ENCODE measurements at regions not wholly inside any gene's neighbourhood (a gene's known extent, or its start where the extent isn't known, plus 50 kb on each side); places are given as distances from the start of the nearest gene placed in this dataset.

DNA sequence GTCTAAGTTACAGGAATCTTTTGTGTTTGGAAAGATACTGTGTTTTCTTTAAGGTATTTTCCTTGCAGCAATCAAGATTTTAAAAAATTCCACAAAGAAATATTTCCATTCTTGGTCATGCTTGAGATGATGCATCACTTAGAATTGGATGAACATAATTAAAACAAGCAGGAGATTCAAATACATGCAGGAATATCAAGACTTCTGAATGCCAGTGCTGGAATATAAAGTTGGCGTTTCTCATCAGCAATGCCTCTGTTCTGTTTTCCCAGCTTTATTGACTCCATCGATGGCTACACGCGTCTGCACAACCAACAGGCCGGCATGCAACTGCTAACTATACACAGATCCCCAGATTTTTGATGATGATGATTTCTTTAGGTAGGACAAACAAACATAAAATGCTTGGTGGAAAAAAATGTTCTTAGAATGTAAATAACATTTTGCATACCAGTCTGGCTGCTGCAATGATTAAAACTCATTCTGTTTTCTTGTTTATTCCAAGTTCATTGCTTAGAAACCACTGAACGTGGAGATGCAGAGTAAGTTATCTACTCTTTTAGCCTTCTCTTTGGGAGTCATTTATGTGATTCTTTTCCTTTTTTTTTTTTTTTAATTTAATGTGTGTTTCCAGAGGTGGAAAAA, 91.3 kb upstream of the FAM171A1 start:
- no peak overlapping the region for H3K4me3 Mint-ChIP-seq (ENCODE audit: low read depth)
- no peaks in the 10 kb centered on the region for H3K4me1 Mint-ChIP-seq (ENCODE audit: low read depth)
- H3K9me3 Mint-ChIP-seq (ENCODE audit: low read depth), result peaks cover 3% of the 10 kb centered on the region
- TF ChIP-seq, protein P1, sequence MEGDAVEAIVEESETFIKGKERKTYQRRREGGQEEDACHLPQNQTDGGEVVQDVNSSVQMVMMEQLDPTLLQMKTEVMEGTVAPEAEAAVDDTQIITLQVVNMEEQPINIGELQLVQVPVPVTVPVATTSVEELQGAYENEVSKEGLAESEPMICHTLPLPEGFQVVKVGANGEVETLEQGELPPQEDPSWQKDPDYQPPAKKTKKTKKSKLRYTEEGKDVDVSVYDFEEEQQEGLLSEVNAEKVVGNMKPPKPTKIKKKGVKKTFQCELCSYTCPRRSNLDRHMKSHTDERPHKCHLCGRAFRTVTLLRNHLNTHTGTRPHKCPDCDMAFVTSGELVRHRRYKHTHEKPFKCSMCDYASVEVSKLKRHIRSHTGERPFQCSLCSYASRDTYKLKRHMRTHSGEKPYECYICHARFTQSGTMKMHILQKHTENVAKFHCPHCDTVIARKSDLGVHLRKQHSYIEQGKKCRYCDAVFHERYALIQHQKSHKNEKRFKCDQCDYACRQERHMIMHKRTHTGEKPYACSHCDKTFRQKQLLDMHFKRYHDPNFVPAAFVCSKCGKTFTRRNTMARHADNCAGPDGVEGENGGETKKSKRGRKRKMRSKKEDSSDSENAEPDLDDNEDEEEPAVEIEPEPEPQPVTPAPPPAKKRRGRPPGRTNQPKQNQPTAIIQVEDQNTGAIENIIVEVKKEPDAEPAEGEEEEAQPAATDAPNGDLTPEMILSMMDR (IDR thresholded peaks at IDR 0.05; ENCODE audit: unreplicated experiment), result no peak
- H3K27me3 Mint-ChIP-seq, result peaks cover 4% of the 10 kb centered on the region
- DNase-seq (ENCODE audit: low spot score, unreplicated experiment), result no peak
- no peaks in the 10 kb centered on the region for H3K36me3 Mint-ChIP-seq (ENCODE audit: insufficient read depth)
- H3K27ac Mint-ChIP-seq, result no peak overlapping the region

DNA sequence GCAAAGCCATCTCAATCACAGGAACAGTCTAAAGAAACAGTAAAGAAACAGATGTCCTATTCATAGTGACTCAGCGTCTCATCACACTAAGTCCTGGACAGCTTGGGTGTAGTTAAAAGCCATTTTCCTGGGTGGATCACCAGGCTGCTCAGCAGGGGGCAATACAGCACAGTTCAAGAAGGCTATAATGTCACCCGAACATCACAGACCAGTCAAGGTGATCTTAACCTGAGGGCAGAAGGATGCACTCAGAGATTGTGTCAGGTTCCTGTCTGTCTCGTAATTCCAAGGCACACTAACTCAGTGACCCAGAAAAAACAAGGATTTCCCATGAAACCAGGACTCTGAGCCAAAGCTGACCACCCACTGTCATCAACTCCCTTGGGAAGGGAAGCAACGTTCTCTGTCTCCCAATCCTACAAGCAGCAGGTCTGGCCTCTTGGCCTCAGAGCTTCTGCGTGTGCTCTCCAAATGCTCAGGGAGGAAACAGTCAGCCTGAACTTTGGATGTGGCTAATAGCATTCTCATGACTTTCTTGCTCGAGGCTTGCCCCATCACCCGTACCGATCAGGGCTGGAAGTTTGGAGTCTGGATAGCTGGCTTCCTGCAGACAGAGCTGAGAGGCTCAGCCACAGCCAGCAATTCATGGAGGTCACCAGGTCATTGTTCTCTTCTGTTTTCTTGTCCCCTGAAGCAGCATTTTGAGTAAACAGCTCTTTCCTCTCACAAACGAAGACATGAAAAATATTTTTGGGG, 90.4 kb upstream of the FAM171A1 start:
- TF ChIP-seq, protein P1 (IDR thresholded peaks at IDR 0.05; ENCODE audit: unreplicated experiment), result peak; percentile 53
- no peaks in the 10 kb centered on the region for H3K36me3 Mint-ChIP-seq (ENCODE audit: insufficient read depth)
- no peaks in the 10 kb centered on the region for H3K4me1 Mint-ChIP-seq (ENCODE audit: low read depth)
- no peaks in the 10 kb centered on the region for H3K27me3 Mint-ChIP-seq
- H3K9me3 Mint-ChIP-seq (ENCODE audit: low read depth), result peaks cover 6% of the 10 kb centered on the region
- no peak for DNase-seq (ENCODE audit: low spot score, unreplicated experiment)
- no peak overlapping the region for H3K4me3 Mint-ChIP-seq (ENCODE audit: low read depth)
- no peak overlapping the region for H3K27ac Mint-ChIP-seq

DNA sequence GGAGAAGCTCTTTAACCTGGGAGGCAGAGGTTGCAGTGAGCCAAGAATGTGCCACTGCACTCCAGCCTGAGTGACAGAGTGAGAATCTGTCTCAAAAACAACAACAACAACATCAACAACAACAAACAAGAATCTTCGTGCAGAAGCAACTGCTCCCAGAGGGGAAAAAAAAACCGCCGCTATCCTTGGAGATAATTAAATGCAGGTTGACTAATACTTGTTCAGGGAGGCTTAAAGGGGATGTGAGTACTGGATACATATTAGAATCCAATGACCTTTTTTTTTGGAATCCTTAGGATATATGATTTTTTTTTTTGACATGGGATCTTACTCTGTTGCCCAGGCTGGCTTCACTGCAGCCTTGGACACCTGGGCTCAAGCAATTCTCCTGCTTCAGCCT, 89.6 kb upstream of the FAM171A1 start:
- Mint-ChIP-seq H3K9me3 (ENCODE audit: low read depth) (peaks cover 3% of the 10 kb centered on the region), H3K27ac (no peak overlapping the region), H3K36me3 (ENCODE audit: insufficient read depth) (no peaks in the 10 kb centered on the region), H3K27me3 (no peaks in the 10 kb centered on the region), H3K4me3 (ENCODE audit: low read depth) (no peak overlapping the region), H3K4me1 (ENCODE audit: low read depth) (no peaks in the 10 kb centered on the region)
- DNase-seq (ENCODE audit: low spot score, unreplicated experiment), result no peak
- TF ChIP-seq, protein P1 (IDR thresholded peaks at IDR 0.05; ENCODE audit: unreplicated experiment), result no peak

DNA sequence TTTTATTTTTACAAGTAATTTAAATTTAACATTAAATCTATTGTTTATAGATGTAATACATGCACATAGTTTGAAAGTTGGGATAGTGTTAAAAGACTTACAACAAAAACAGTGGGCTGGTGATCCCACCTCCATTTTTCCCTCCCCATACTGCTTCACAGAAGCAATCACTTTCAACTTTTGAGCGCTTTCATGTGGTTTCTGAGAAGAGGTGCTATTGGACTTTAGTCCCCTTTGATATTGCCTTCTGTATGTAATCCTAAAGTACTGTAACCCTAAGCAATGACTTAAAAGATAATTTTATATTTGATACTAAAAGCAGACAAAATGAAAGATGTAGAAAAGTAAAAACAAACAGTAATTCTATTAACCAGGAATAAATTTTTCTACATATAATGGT, 88.1 kb upstream of the FAM171A1 start:
- no peaks in the 10 kb centered on the region for H3K36me3 Mint-ChIP-seq (ENCODE audit: insufficient read depth)
- TF ChIP-seq, protein P1 (IDR thresholded peaks at IDR 0.05; ENCODE audit: unreplicated experiment), result no peak
- H3K4me1 Mint-ChIP-seq (ENCODE audit: low read depth), result no peaks in the 10 kb centered on the region
- H3K27me3 Mint-ChIP-seq, result no peaks in the 10 kb centered on the region
- H3K27ac Mint-ChIP-seq, result no peak overlapping the region
- DNase-seq (ENCODE audit: low spot score, unreplicated experiment), result no peak
- H3K9me3 Mint-ChIP-seq (ENCODE audit: low read depth), result peaks cover 3% of the 10 kb centered on the region
- no peak overlapping the region for H3K4me3 Mint-ChIP-seq (ENCODE audit: low read depth)

DNA sequence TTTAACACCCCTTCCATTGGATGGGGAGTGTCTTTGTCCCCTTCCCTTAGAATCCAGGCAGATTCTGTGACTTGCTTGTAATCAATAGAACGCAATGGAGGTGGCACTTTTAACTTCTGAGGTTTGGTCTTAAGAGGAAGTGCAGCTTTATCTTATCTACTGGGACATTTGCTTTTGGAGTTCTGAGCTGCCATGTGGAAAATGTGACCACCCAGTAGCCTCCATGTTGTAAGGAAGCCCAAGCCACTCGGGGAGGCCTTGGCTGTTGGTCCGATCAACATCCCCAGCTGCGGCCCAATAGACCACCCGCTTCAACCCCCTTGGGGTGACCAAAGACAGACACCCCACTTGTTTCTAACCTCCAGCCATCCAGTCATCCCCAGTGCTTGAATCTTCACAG, 86.3 kb upstream of the FAM171A1 start:
- TF ChIP-seq, protein P1 (IDR thresholded peaks at IDR 0.05; ENCODE audit: unreplicated experiment), result no peak
- peaks cover 3% of the 10 kb centered on the region for H3K9me3 Mint-ChIP-seq (ENCODE audit: low read depth)
- H3K27ac Mint-ChIP-seq, result no peak overlapping the region
- no peaks in the 10 kb centered on the region for H3K4me1 Mint-ChIP-seq (ENCODE audit: low read depth)
- H3K36me3 Mint-ChIP-seq (ENCODE audit: insufficient read depth), result no peaks in the 10 kb centered on the region
- H3K4me3 Mint-ChIP-seq (ENCODE audit: low read depth), result no peak overlapping the region
- no peaks in the 10 kb centered on the region for H3K27me3 Mint-ChIP-seq
- DNase-seq (ENCODE audit: low spot score, unreplicated experiment), result no peak

All from progenitor cell of endocrine pancreas (in vitro differentiated cells).